ENCODE measurements at regions not wholly inside any gene's neighbourhood (a gene's known extent, or its start where the extent isn't known, plus 50 kb on each side); places are given as distances from the start of the nearest gene placed in this dataset.

- Histone ChIP-seq H3K9me3 (peaks cover 0 to 7% (median 0%) of the 10 kb centered on the region in 12 donors), H3K4me3 (no peak overlapping the region), H3K36me3 (no peaks in the 10 kb centered on the region), H3K27me3 (peaks cover 0 to 19% (median 0%) of the 10 kb centered on the region in 9 donors), H3K4me1 (no peaks in the 10 kb centered on the region), H3K27ac (no peak overlapping the region)
- intact Hi-C loops (cut with DNase I), result no loop called here
- no peak for DNase-seq
- WGBS, 4 donors, result 83 to 87% (median 85%) methylated on average over 6 of the region's 6 CpGs
- ATAC-seq, result no peak
- TF ChIP-seq POLR2A (IDR thresholded peaks at IDR 0.05) (no peak), CTCF (IDR thresholded peaks at IDR 0.05) (no peak)
These were observed 317.9 kb downstream of the TCERG1L start for GRCh38 chr10:130993612-130994011.

GRCh38 chr10:130994191-130994590 is 317.3 kb downstream of the TCERG1L start:
- H3K9me3 ChIP-seq, result peaks cover 0 to 7% (median 0%) of the 10 kb centered on the region in 12 donors
- 86 to 92% (median 88%) methylated on average over 7 of the region's 7 CpGs for WGBS, 4 donors
- H3K4me3 ChIP-seq, result no peak overlapping the region
- no peaks in the 10 kb centered on the region for H3K4me1 ChIP-seq
- DNase-seq (no peak), ATAC-seq (no peak)
- TF ChIP-seq POLR2A (IDR thresholded peaks at IDR 0.05), result no peak
- no peak for TF ChIP-seq CTCF (IDR thresholded peaks at IDR 0.05)
- H3K36me3 ChIP-seq, result no peaks in the 10 kb centered on the region
- intact Hi-C loops (cut with DNase I), result no loop called here
- peaks cover 0 to 20% (median 0%) of the 10 kb centered on the region in 9 donors for H3K27me3 ChIP-seq
- no peak overlapping the region for H3K27ac ChIP-seq

GRCh38 chr10:130994845-130995244 is 316.7 kb downstream of the TCERG1L start:
- 85 to 89% (median 86%) methylated on average over 7 of the region's 7 CpGs for WGBS, 4 donors
- no peak overlapping the region for H3K27ac ChIP-seq
- peaks cover 0 to 22% (median 0%) of the 10 kb centered on the region in 9 donors for H3K27me3 ChIP-seq
- no peak for TF ChIP-seq POLR2A (IDR thresholded peaks at IDR 0.05)
- TF ChIP-seq CTCF (IDR thresholded peaks at IDR 0.05), result no peak
- ATAC-seq (no peak), DNase-seq (no peak)
- intact Hi-C loops (cut with DNase I), result no loop called here
- H3K9me3 ChIP-seq, result peaks cover 0 to 7% (median 0%) of the 10 kb centered on the region in 12 donors
- H3K4me3 ChIP-seq, result no peak overlapping the region
- H3K36me3 ChIP-seq, result no peaks in the 10 kb centered on the region
- H3K4me1 ChIP-seq, result no peaks in the 10 kb centered on the region

- peaks cover 0 to 30% (median 0%) of the 10 kb centered on the region in 9 donors for H3K27me3 ChIP-seq
- intact Hi-C loops (cut with DNase I), result no loop called here
- no peaks in the 10 kb centered on the region for H3K4me1 ChIP-seq
- no peak for TF ChIP-seq POLR2A (IDR thresholded peaks at IDR 0.05)
- no peak for TF ChIP-seq CTCF (IDR thresholded peaks at IDR 0.05)
- ATAC-seq (no peak), DNase-seq (no peak)
- H3K36me3 ChIP-seq, result no peaks in the 10 kb centered on the region
- no peak overlapping the region for H3K4me3 ChIP-seq
- no peak overlapping the region for H3K27ac ChIP-seq
- 36 to 52% (median 47%) methylated on average over 8 of the region's 8 CpGs for WGBS, 4 donors
- H3K9me3 ChIP-seq, result peaks cover 0 to 7% (median 0%) of the 10 kb centered on the region in 12 donors
These were observed 314.1 kb downstream of the TCERG1L start for GRCh38 chr10:130997267-130998045.
